ENCODE measurements at regions not wholly inside any gene's neighbourhood (a gene's known extent, or its start where the extent isn't known, plus 50 kb on each side); places are given as distances from the start of the nearest gene placed in this dataset.
"Not testable (repeated sequence)": the region's sequence is repeated elsewhere in the genome, so short reads cannot be mapped to it uniquely, and the experiment has no call there.

DNA sequence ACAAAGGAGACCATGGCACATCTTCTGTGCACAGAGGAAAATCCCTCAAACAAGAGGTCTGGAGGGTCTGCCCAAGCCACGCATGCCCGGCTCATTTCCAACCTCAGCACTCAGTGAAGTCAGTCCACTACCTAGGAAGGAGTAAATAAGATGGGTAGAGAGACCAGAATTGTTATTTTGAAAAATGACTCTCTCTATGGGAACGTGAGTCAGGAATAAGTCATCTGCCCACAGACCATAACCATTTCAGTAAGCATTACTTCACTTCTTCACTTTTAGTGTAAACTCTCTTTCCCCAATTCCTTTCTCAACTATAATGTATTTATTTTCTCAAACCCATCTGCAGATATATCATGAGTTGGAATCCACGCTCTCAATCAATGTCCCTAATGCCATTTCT is 1039.9 kb upstream of the USP15 start:
- in situ Hi-C loops (cut with MboI; ENCODE audit: low pct_unique_long_range_greater_than_20kb, low sequenced_read_pairs, unreplicated experiment): no loop called here
- DNase-seq (ENCODE audit: low spot score): no peak
- TF ChIP-seq CTCF (IDR thresholded peaks at IDR 0.05; ENCODE audit: extremely low read depth, insufficient read depth, missing control alignments): no peak

DNA sequence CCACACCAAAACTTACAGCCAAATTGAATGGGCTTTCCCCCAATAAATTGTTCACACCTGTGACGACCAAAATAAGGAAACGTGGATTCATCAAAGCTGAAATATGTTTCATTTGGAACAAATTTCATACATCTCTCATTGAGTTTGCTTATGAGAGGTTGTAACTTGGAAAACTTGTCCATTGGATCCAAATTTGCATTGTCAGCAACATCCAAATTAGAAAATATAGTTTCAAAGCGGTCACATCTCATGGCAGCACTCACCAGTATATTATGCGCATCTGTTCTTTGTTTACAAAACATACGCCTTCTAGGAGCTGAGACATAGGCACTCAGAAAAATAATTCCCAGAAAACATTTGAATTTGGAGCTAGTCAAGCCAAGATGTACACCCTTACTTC is 1028.2 kb upstream of the USP15 start:
- no peak for TF ChIP-seq CTCF (IDR thresholded peaks at IDR 0.05; ENCODE audit: extremely low read depth, insufficient read depth, missing control alignments)
- no peak for DNase-seq (ENCODE audit: low spot score)

GRCh38 chr12:61250303-61250702 is 1009.9 kb upstream of the USP15 start:
- no peak for TF ChIP-seq CTCF (IDR thresholded peaks at IDR 0.05; ENCODE audit: extremely low read depth, insufficient read depth, missing control alignments)
- no peak for DNase-seq (ENCODE audit: low spot score)
- in situ Hi-C loops (cut with MboI; ENCODE audit: low pct_unique_long_range_greater_than_20kb, low sequenced_read_pairs, unreplicated experiment): no loop called here

More for the DNA sequence above, 1028.2 kb upstream of the USP15 start:
- in situ Hi-C loops (cut with MboI; ENCODE audit: low pct_unique_long_range_greater_than_20kb, low sequenced_read_pairs, unreplicated experiment): no loop called here

DNA sequence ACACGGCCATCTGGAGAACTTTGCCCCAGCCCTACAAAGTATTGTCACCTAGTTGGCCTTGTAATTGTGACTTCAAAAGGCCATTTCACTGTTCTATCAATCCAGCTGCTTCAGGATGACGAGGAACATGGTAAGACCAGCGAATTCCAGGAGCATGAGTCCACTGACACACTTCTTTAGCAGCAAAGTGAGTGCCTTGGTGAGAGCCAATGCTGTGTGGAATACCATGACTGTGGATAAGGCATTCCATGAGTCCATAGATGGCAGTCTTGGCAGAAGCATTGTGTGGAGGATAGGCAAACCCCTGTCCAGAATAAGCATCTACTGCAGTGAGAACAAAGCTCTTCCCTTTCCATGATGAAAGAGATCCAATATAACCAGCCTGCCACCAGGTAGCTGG is 1009.1 kb upstream of the USP15 start:
- in situ Hi-C loops (cut with MboI; ENCODE audit: low pct_unique_long_range_greater_than_20kb, low sequenced_read_pairs, unreplicated experiment): no loop called here
- DNase-seq (ENCODE audit: low spot score): no peak
- no peak for TF ChIP-seq CTCF (IDR thresholded peaks at IDR 0.05; ENCODE audit: extremely low read depth, insufficient read depth, missing control alignments)

- in situ Hi-C loops (cut with MboI; ENCODE audit: low pct_unique_long_range_greater_than_20kb, low sequenced_read_pairs, unreplicated experiment): no loop called here
- no peak for TF ChIP-seq CTCF (IDR thresholded peaks at IDR 0.05; ENCODE audit: extremely low read depth, insufficient read depth, missing control alignments)
- no peak for DNase-seq (ENCODE audit: low spot score)
Measured at GRCh38 chr12:61254225-61254624, 1006.0 kb upstream of the USP15 start.

GRCh38 chr12:61264294-61264693 is 995.9 kb upstream of the USP15 start:
- in situ Hi-C loops (cut with MboI; ENCODE audit: low pct_unique_long_range_greater_than_20kb, low sequenced_read_pairs, unreplicated experiment); DNase-seq (ENCODE audit: low spot score): not testable (repeated sequence)

GRCh38 chr12:61267474-61267873 is 992.7 kb upstream of the USP15 start:
- TF ChIP-seq CTCF (IDR thresholded peaks at IDR 0.05; ENCODE audit: extremely low read depth, insufficient read depth, missing control alignments): no peak
- in situ Hi-C loops (cut with MboI; ENCODE audit: low pct_unique_long_range_greater_than_20kb, low sequenced_read_pairs, unreplicated experiment): no loop called here
- DNase-seq (ENCODE audit: low spot score): no peak
